HG02870 (cell line): ENCODE measurements at regions not wholly inside any gene's neighbourhood (a gene's known extent, or its start where the extent isn't known, plus 50 kb on each side); places are given as distances from the start of the nearest gene placed in this dataset.
"Not testable (repeated sequence)": the region's sequence is repeated elsewhere in the genome, so short reads cannot be mapped to it uniquely, and the experiment has no call there.

ENCODE experiments used
- ATAC-seq: cut with Tn5 transposase; IDR thresholded peaks from one replicate; pipeline ENCODE4 v1.9.1; 2021; ENCODE audit warnings: mild to moderate bottlenecking, moderate library complexity; ENCODE audit not compliant: unreplicated experiment

DNA sequence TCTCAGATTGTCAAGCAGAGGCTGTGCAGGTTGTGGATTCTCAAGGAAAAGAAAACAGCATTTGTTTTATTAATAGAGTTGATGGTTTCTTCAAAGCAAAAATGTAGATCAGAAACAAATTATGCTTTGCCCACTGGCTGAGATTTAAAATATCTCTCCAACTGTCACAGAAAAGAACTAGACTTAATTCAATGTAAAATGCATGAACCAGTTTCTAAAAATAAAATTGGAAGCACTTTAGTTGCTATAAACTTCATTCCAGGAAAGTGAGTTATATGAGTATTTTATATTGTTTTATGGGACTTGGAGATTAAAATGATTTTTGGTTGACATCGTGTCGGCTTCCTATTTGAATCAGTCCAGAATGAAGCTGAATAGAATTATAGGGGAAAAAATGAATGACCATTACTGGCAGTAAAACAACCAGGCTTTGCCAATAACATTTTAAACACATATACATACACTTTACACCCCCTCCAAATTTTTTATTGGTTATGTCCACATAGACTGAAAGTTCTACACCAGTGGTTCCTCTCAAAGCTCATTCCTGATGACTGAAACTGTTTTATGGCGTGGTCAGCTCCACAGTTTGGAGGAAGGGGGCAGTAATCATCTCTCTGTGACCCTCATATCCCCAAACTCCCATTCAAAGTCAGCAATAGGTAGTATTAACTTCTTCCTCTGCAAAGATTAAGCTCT is 55.5 kb upstream of the DAAM1 start:
- no peak for ATAC-seq

DNA sequence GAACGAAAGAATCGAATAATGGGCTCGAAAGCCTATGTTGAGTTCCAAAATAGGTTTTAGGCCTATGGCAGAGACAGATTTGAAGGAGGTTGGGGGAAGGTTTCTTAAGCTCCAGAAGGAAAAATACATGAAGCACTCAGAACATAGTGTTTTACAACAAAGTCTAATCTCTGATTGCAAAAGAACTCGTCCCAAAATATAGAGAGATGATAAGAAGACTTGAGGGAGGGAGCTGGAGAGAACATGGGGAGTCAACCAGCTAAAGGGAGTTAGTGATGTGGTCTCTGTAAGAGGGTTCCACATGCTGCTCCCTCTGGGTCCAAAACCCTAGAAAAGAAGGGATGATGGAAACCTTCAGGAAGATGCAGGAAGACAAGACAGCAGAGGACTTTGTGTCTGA is 54.8 kb upstream of the DAAM1 start:
- no peak for ATAC-seq

DNA sequence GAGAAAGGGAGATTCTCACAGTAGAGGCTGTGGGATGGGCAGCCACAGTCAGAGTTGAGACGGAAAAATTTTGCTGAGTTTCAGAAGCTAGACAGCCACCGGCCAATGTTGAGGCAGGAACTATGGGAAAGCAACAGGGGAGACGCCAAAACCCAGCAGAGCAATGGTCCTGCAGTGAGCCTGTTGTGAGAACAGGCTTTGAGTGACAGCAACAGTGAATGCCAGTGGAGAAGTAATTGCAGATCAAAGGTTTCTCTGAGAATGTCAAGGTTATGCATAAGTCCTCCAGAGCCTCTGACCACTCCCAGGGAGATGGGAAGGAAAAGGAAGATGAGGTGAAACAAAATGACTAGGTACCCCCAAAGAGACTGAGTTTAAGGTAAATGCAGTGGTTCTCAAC is 54.2 kb upstream of the DAAM1 start:
- ATAC-seq: no peak

DNA sequence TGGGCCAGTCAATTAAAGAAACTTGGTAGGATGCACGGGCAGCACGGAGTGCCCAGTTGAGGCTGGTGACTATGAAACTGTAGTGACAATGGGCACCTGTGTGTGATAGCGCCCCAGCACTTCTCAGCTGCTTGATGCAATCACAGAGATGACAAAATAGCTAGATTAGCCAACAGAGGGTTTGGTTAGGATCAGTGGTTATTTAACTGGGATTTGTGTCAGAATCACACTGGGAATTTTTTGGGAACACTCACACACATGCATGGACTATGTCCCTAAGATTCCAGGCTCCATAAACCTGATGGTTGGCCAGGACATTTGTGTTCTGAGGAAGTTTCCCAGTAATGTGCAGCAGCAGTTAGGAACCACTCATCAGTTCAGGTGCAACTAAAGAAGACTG is 51.2 kb upstream of the DAAM1 start:
- no peak for ATAC-seq

DNA sequence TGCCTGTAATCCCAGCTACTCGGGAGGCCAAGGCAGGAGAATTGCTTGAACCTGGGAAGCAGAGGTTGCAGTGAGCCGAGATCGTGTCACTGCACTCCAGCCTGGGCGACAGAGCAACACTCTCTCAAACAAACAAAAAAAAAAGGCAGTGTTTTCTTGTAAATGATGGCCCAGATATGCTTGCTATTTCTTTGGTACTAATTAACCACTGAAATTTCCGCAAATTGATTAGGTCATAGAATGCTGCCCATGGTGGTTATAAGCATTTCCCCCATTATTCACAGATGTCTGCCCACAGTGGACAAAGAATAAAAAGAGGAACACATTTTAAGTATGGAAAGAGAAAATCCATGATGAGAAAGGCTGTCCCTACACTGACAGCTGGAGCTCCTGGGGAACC is 49.9 kb upstream of the DAAM1 start:
- ATAC-seq: not testable (repeated sequence)
